K562 (cell line): ENCODE measurements at regions not wholly inside any gene's neighbourhood (a gene's known extent, or its start where the extent isn't known, plus 50 kb on each side); places are given as distances from the start of the nearest gene placed in this dataset.

ENCODE experiments used
- ATAC-seq: fragments of 200-7000 bp; cut with Tn5 transposase; 3 replicates; pipeline ENCODE4 v1.9.1; 2020; ENCODE audit warnings: moderate library complexity
- BruUV-seq: library from RNA; stranded (reverse); fragments of 400-500 nt; replicated peaks from 2 replicates; lab custom pipeline; 2021; lab: Mats Ljungman, UMichigan
- CTCF ChIA-PET: fragments of 300-600 bp; formaldehyde crosslinking; extraction: SDS; loops from one replicate; lab custom pipeline; 2021; ENCODE audit warnings: low intra/inter-chr PET ratio; lab: Yijun Ruan, JAX
- POLR2A ChIA-PET: fragments of 300-600, 350-650 bp; sonication (Branson Sonifier 250); formaldehyde crosslinking; extraction: SDS; loops from one replicate; lab custom pipeline; 2021; ENCODE audit warnings: antibody characterized with exemption, inconsistent platforms; lab: Yijun Ruan, JAX
- DNase-seq, 4 experiments: peaks; one replicate each; pipeline versions ENCODE4 v3.0.0 to v3.0.0-alpha.2; 2011 to 2018; ENCODE audit warnings: low spot score in 3 of 4, mixed read lengths in 3 of 4; ENCODE audit errors: extremely low read depth in 1 of 4
- FAIRE-seq: peaks from 2 replicates; lab custom pipeline; 2011; peaks lifted over from hg19 to GRCh38; lab: Jason Lieb, UNC
- H2AFZ ChIP-seq: 2 replicates; pipeline ENCODE4 v1.6.0; 2011; ENCODE audit warnings: low read depth, low read length, control low read depth, inconsistent platforms
- H3K27ac ChIP-seq: fragments of 200-600 bp; 3 replicates; pipeline ENCODE4 v1.8.0; 2011; ENCODE audit warnings: low read depth, mild to moderate bottlenecking, control low read depth, inconsistent platforms, low read length, moderate library complexity, mixed read lengths; ENCODE audit errors: extremely low read depth
- H3K27me3 ChIP-seq, 2 experiments: fragments of 300-600 bp in 1 of 2; 2 replicates in 1 of 2; 3 replicates in 1 of 2; pipeline versions ENCODE4 v1.6.0 to v1.8.0; 2011; ENCODE audit warnings: inconsistent platforms in 2 of 2, low read length in 2 of 2, mild to moderate bottlenecking in 1 of 2, mixed read lengths in 1 of 2, moderate library complexity in 1 of 2; ENCODE audit not compliant: control insufficient read depth in 2 of 2, insufficient read depth in 2 of 2
- H3K36me3 ChIP-seq: fragments of 300-600 bp; 3 replicates; pipeline ENCODE4 v1.8.0; 2011; ENCODE audit warnings: mild to moderate bottlenecking, low read length, inconsistent platforms; ENCODE audit not compliant: control insufficient read depth, insufficient read depth
- H3K4me1 ChIP-seq, 2 experiments: fragments of 200-600 bp in 1 of 2; replicated peaks in 1 of 2; 2 replicates in 1 of 2; 3 replicates in 1 of 2; pipeline versions ENCODE4 v1.5.1 to v1.8.0; 2011; ENCODE audit warnings: inconsistent platforms in 2 of 2, low read length in 2 of 2, mild to moderate bottlenecking in 1 of 2, mixed read lengths in 1 of 2, moderate library complexity in 1 of 2; ENCODE audit not compliant: control insufficient read depth in 2 of 2, insufficient read depth in 2 of 2
- H3K4me2 ChIP-seq: 2 replicates; pipeline ENCODE4 v1.6.1; 2011; ENCODE audit warnings: low read length, control low read depth, inconsistent platforms, mixed read lengths; ENCODE audit not compliant: insufficient read depth
- H3K4me3 ChIP-seq: fragments of 200-600 bp; sonication (generic), shearing (Covaris generic); 2 replicates; pipeline ENCODE4 v1.5.1; 2016; ENCODE audit warnings: control low read depth, inconsistent platforms
- H3K79me2 ChIP-seq: fragments of 200-600 bp; 3 replicates; pipeline ENCODE4 v1.8.0; 2011; ENCODE audit warnings: low read length, inconsistent platforms; ENCODE audit not compliant: control insufficient read depth, insufficient read depth
- H3K9ac ChIP-seq, 2 experiments: 2 replicates each; pipeline versions ENCODE4 v1.6.0 to v1.6.1; 2011; ENCODE audit warnings: low read depth in 2 of 2, low read length in 2 of 2, control low read depth in 1 of 2, inconsistent platforms in 1 of 2, mild to moderate bottlenecking in 1 of 2, mixed read lengths in 1 of 2; ENCODE audit not compliant: insufficient read depth in 1 of 2
- H3K9me1 ChIP-seq: one replicate; pipeline ENCODE4 v1.6.0; 2011; ENCODE audit warnings: inconsistent platforms, mild to moderate bottlenecking, low read length, moderate library complexity; ENCODE audit not compliant: control insufficient read depth, insufficient read depth
- H3K9me3 ChIP-seq: replicated peaks from 2 replicates; pipeline ENCODE4 v1.5.1; 2011; ENCODE audit warnings: low read depth, low read length, inconsistent platforms; ENCODE audit not compliant: control insufficient read depth, insufficient read depth
- H4K20me1 ChIP-seq: replicated peaks from 2 replicates; pipeline ENCODE4 v1.6.1; 2011; ENCODE audit warnings: low read length, inconsistent platforms, mixed read lengths; ENCODE audit not compliant: control insufficient read depth, insufficient read depth
- HCFC1 ChIP-seq: IDR thresholded peaks from 2 replicates; pipeline ENCODE4 v1.6.1; 2012; ENCODE audit warnings: low read depth, low read length, improper control_type of control experiment
- RAD21 ChIP-seq, 2 experiments: fragments of 250-450 bp in 1 of 2; fragments of 450-650 bp in 1 of 2; sonication (Bioruptor Pico) in 1 of 2; formaldehyde crosslinking in 1 of 2; IDR thresholded peaks in 1 of 2; conservative IDR thresholded peaks in 1 of 2; 2 replicates each; pipeline versions ENCODE4 v1.4.0 to v1.8.0; 2020 to 2022; ENCODE audit warnings: mild to moderate bottlenecking in 2 of 2, moderate library complexity in 1 of 2
- SMC3 ChIP-seq: conservative IDR thresholded peaks from 2 replicates; pipeline ENCODE4 v1.6.1; 2011; ENCODE audit warnings: low read depth, low read length, improper control_type of control experiment; ENCODE audit not compliant: insufficient read depth
- WGBS: fragments of 100-300 bp; shearing (Covaris generic); methylation state at CpG from one replicate; pipeline ENCODE4 v1.1.6; 2016; ENCODE audit warnings: low coverage, mixed read lengths; ENCODE audit not compliant: insufficient coverage; ENCODE audit errors: missing lambda C conversion rate; 5-methylcytosine and 5-hydroxymethylcytosine counted together
- in situ Hi-C: fragments of 300-500 bp; cut with MboI; formaldehyde crosslinking; loops from 4 replicates; pipeline ENCODE4 v1.15.0; 2018; ENCODE audit warnings: inconsistent platforms, mixed read lengths
- intact Hi-C: fragments of 100-400 bp; cut with micrococcal nuclease; formaldehyde crosslinking; loops from 2 replicates; pipeline ENCODE4 v1.14.2; 2022
- TF ChIP-seq, protein P1 (sequence below): fragments of 450-650 bp; formaldehyde crosslinking; IDR thresholded peaks from 2 replicates; pipeline ENCODE4 v1.4.0; 2020; ENCODE audit warnings: mild to moderate bottlenecking, moderate library complexity
- TF ChIP-seq, protein P2 (sequence below), 2 experiments: fragments of 450-650 bp; formaldehyde crosslinking in 1 of 2; IDR thresholded peaks; 2 replicates each; pipeline versions ENCODE4 v1.4.0 to v1.6.1; 2014 to 2020; ENCODE audit warnings: mild to moderate bottlenecking in 2 of 2, borderline replicate concordance in 1 of 2, low read depth in 1 of 2
- TF ChIP-seq, protein P3 (sequence below), 3 experiments: IDR thresholded peaks in 2 of 3; conservative IDR thresholded peaks in 1 of 3; 2 replicates each; pipeline ENCODE4 v1.5.1; 2011 to 2012; ENCODE audit warnings: low read length in 3 of 3, mild to moderate bottlenecking in 3 of 3, control low read depth in 2 of 3, improper control_type of control experiment in 1 of 3, inconsistent platforms in 1 of 3, low read depth in 1 of 3, mixed read lengths in 1 of 3, moderate library complexity in 1 of 3; ENCODE audit not compliant: insufficient read depth in 2 of 3

DNA sequence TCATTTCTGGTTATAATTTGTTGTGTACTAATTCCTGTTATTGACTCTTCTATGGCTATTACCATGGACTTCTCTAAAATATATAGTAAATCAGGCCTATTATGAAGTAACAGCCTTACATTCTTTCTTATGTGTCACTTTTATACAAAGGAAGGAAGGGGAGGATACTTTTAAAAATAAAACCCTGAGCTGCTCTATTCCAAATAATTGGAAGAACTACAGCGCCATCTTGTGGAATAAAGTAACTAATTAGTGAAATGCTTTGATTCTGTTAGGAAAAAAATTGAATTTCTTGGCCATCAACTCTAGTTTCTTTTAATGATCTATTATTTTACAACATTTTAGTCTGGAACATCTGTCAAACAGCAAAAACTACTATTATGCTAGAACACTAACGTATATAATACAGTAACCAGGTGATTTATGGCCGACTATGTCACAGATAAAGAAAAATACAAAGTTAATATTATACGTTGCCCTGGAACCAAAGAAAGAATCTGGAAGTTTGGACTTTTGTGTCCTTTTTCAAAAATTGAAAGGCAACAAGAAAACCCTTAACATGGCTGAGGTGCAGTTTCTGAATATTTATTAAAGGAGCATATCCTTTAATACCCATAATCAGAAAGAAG lies 55.0 kb upstream of the NELL2 start:
- DNase-seq (peak; percentile 18 to 57 (median 23)), ATAC-seq (peak; percentile 66; the same call in 2 of the 3 replicates), FAIRE-seq (peak; percentile 80)
- 6% methylated on average over 4 of the region's 4 CpGs for WGBS
- POLR2A ChIA-PET, result interaction anchor here (0.9 to 1.0 kb wide), 2 partner anchors 13 to 916 kb away, joined by 3 to 4 read pairs; no protein-coding TSS in a partner anchor
- Histone ChIP-seq H3K9me1 (no peaks in the 10 kb centered on the region), H3K9me3 (no peaks in the 10 kb centered on the region), H2AFZ (no peak overlapping the region), H3K27me3 (no peaks in the 10 kb centered on the region), H3K4me2 (no peak overlapping the region), H3K36me3 (no peaks in the 10 kb centered on the region)
- in situ Hi-C loops (loop anchor here (25.0 kb wide), 1 partner anchor 919 kb away; no protein-coding TSS in a partner anchor), intact Hi-C loops (loop anchor here (1.0 to 2.0 kb wide), 2 partner anchors 916 to 974 kb away; no protein-coding TSS in a partner anchor)
- no TSS peak for BruUV-seq
- CTCF ChIA-PET, result interaction anchor here (0.7 kb wide), 2 partner anchors 916 to 930 kb away, joined by 3 read pairs; no protein-coding TSS in a partner anchor
- no peak for TF ChIP-seq HCFC1
- TF ChIP-seq, protein P1, sequence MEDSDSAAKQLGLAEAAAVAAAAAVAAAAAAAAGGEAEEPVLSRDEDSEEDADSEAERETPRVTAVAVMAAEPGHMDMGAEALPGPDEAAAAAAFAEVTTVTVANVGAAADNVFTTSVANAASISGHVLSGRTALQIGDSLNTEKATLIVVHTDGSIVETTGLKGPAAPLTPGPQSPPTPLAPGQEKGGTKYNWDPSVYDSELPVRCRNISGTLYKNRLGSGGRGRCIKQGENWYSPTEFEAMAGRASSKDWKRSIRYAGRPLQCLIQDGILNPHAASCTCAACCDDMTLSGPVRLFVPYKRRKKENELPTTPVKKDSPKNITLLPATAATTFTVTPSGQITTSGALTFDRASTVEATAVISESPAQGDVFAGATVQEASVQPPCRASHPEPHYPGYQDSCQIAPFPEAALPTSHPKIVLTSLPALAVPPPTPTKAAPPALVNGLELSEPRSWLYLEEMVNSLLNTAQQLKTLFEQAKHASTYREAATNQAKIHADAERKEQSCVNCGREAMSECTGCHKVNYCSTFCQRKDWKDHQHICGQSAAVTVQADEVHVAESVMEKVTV (CRISPR knock-in tag), result 0 out of 2 replicates have a peak, but pooled peaks have one; percentile 43
- TF ChIP-seq, protein P2, sequence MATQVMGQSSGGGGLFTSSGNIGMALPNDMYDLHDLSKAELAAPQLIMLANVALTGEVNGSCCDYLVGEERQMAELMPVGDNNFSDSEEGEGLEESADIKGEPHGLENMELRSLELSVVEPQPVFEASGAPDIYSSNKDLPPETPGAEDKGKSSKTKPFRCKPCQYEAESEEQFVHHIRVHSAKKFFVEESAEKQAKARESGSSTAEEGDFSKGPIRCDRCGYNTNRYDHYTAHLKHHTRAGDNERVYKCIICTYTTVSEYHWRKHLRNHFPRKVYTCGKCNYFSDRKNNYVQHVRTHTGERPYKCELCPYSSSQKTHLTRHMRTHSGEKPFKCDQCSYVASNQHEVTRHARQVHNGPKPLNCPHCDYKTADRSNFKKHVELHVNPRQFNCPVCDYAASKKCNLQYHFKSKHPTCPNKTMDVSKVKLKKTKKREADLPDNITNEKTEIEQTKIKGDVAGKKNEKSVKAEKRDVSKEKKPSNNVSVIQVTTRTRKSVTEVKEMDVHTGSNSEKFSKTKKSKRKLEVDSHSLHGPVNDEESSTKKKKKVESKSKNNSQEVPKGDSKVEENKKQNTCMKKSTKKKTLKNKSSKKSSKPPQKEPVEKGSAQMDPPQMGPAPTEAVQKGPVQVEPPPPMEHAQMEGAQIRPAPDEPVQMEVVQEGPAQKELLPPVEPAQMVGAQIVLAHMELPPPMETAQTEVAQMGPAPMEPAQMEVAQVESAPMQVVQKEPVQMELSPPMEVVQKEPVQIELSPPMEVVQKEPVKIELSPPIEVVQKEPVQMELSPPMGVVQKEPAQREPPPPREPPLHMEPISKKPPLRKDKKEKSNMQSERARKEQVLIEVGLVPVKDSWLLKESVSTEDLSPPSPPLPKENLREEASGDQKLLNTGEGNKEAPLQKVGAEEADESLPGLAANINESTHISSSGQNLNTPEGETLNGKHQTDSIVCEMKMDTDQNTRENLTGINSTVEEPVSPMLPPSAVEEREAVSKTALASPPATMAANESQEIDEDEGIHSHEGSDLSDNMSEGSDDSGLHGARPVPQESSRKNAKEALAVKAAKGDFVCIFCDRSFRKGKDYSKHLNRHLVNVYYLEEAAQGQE (IDR thresholded peaks at IDR 0.05; ENCODE audit: borderline replicate concordance), result peak; percentile 47; the same call in 1 of the 2 replicates
- TF ChIP-seq, protein P2 (CRISPR knock-in tag; IDR thresholded peaks at IDR 0.05; ENCODE audit: low read depth), result no peak
- TF ChIP-seq, protein P3, sequence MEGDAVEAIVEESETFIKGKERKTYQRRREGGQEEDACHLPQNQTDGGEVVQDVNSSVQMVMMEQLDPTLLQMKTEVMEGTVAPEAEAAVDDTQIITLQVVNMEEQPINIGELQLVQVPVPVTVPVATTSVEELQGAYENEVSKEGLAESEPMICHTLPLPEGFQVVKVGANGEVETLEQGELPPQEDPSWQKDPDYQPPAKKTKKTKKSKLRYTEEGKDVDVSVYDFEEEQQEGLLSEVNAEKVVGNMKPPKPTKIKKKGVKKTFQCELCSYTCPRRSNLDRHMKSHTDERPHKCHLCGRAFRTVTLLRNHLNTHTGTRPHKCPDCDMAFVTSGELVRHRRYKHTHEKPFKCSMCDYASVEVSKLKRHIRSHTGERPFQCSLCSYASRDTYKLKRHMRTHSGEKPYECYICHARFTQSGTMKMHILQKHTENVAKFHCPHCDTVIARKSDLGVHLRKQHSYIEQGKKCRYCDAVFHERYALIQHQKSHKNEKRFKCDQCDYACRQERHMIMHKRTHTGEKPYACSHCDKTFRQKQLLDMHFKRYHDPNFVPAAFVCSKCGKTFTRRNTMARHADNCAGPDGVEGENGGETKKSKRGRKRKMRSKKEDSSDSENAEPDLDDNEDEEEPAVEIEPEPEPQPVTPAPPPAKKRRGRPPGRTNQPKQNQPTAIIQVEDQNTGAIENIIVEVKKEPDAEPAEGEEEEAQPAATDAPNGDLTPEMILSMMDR (IDR thresholded peaks at IDR 0.05 in 2 of 3, conservative IDR thresholded peaks at IDR 0.05 in 1 of 3; ENCODE audit: insufficient read depth in 2 of 3, low read depth in 1 of 3, low read length in 3 of 3), result peak in 2 of 3 experiments; percentile 45 to 70; a peak in 3 of 6 replicates
- peak; percentile 66 to 80 for TF ChIP-seq RAD21 (CRISPR knock-in tag; conservative IDR thresholded peaks at IDR 0.05 in 1 of 2, IDR thresholded peaks at IDR 0.05 in 1 of 2)
- peak; percentile 47; the same call in 1 of the 2 replicates for TF ChIP-seq SMC3
- TF ChIP-seq, all 486 proteins: peak for 5
- Histone ChIP-seq H3K4me3 (no peak overlapping the region), H4K20me1 (no peaks in the 10 kb centered on the region), H3K4me1 (no peaks in the 10 kb centered on the region), H3K79me2 (no peaks in the 10 kb centered on the region), H3K27ac (no peak overlapping the region), H3K9ac (no peak overlapping the region)
